Naive thymus-derived CD4-positive, alpha-beta T cell (primary cell): ENCODE measurements at regions not wholly inside any gene's neighbourhood (a gene's known extent, or its start where the extent isn't known, plus 50 kb on each side); places are given as distances from the start of the nearest gene placed in this dataset.
"Not testable (repeated sequence)": the region's sequence is repeated elsewhere in the genome, so short reads cannot be mapped to it uniquely, and the experiment has no call there.

Experiments used
- ATAC-seq: fragments of 150-1000 bp; cut with Tn5 transposase; 2 replicates; pipeline ENCODE4 v1.10.0; 2021; ENCODE audit warnings: mild to moderate bottlenecking, moderate library complexity
- CTCF ChIA-PET: fragments of 350-600 bp; sonication (Branson Sonifier 250); formaldehyde crosslinking; loops from one replicate; lab custom pipeline; 2021; ENCODE audit warnings: antibody characterized with exemption; lab: Charles Lee
- POLR2A ChIA-PET: fragments of 350-600 bp; sonication (Branson Sonifier 250); formaldehyde crosslinking; loops from one replicate; lab custom pipeline; 2021; ENCODE audit warnings: antibody characterized with exemption, inconsistent platforms; lab: Charles Lee
- DNase-seq, 9 donors: peaks; one replicate each; pipeline versions ENCODE4 v3.0.0 to v3.0.0-alpha.2; 2020 to 2022; ENCODE audit warnings: mixed read lengths in 1 of 9
- H3K27ac ChIP-seq: one replicate; pipeline ENCODE4 v1.7.0; 2013; ENCODE audit warnings: mild to moderate bottlenecking, low read depth, low read length, moderate library complexity
- H3K27me3 ChIP-seq, 2 donors: one replicate each; pipeline ENCODE4 v1.7.0; 2013; ENCODE audit warnings: low read length in 2 of 2, mild to moderate bottlenecking in 2 of 2, moderate library complexity in 2 of 2; ENCODE audit not compliant: control insufficient read depth in 2 of 2, insufficient read depth in 2 of 2
- H3K36me3 ChIP-seq, 3 experiments: 1 replicate in 2 of 3; 2 replicates in 1 of 3; pipeline ENCODE4 v1.7.0; 2013; ENCODE audit warnings: low read length in 3 of 3, mild to moderate bottlenecking in 3 of 3, moderate library complexity in 1 of 3; ENCODE audit not compliant: insufficient read depth in 3 of 3, control insufficient read depth in 2 of 3
- H3K4me1 ChIP-seq, 2 donors: one replicate each; pipeline ENCODE4 v1.7.0; 2013; ENCODE audit warnings: low read length in 2 of 2, mild to moderate bottlenecking in 2 of 2, moderate library complexity in 1 of 2; ENCODE audit not compliant: control insufficient read depth in 2 of 2, insufficient read depth in 2 of 2
- H3K4me3 ChIP-seq: 2 replicates; pipeline ENCODE4 v1.7.0; 2013; ENCODE audit warnings: mild to moderate bottlenecking, low read length
- H3K9me3 ChIP-seq, 3 experiments: 1 replicate in 2 of 3; 2 replicates in 1 of 3; pipeline ENCODE4 v1.7.0; 2013; ENCODE audit warnings: low read length in 3 of 3; ENCODE audit not compliant: control insufficient read depth in 2 of 3
- H3K27ac Mint-ChIP-seq, 9 donors: one replicate each; pipeline ENCODE4 v1.8.0; 2020 to 2022; ENCODE audit warnings: mixed read lengths in 9 of 9, mild to moderate bottlenecking in 8 of 9, moderate library complexity in 5 of 9, inconsistent platforms in 2 of 9
- H3K27me3 Mint-ChIP-seq, 5 donors: one replicate each; pipeline ENCODE4 v1.8.0; 2021 to 2022; ENCODE audit warnings: mixed read lengths in 5 of 5, mild to moderate bottlenecking in 1 of 5
- H3K36me3 Mint-ChIP-seq, 5 donors: one replicate each; pipeline ENCODE4 v1.8.0; 2020 to 2022; ENCODE audit warnings: mixed read lengths in 5 of 5, mild to moderate bottlenecking in 3 of 5, inconsistent platforms in 1 of 5
- H3K4me1 Mint-ChIP-seq, 7 donors: one replicate each; pipeline ENCODE4 v1.8.0; 2020 to 2022; ENCODE audit warnings: mixed read lengths in 7 of 7, mild to moderate bottlenecking in 3 of 7, inconsistent platforms in 1 of 7
- H3K4me3 Mint-ChIP-seq, 10 donors: one replicate each; pipeline ENCODE4 v1.8.0; 2020 to 2022; ENCODE audit warnings: mild to moderate bottlenecking in 10 of 10, mixed read lengths in 10 of 10, moderate library complexity in 6 of 10, inconsistent platforms in 2 of 10
- H3K9me3 Mint-ChIP-seq, 11 donors: one replicate each; pipeline ENCODE4 v1.8.0; 2020 to 2022; ENCODE audit warnings: mixed read lengths in 11 of 11, mild to moderate bottlenecking in 4 of 11, inconsistent platforms in 1 of 11, moderate library complexity in 1 of 11
- intact Hi-C, 2 donors: fragments of 100-400 bp; cut with micrococcal nuclease; formaldehyde crosslinking; loops; one replicate each; pipeline ENCODE4 v1.15.1; 2023

DNA sequence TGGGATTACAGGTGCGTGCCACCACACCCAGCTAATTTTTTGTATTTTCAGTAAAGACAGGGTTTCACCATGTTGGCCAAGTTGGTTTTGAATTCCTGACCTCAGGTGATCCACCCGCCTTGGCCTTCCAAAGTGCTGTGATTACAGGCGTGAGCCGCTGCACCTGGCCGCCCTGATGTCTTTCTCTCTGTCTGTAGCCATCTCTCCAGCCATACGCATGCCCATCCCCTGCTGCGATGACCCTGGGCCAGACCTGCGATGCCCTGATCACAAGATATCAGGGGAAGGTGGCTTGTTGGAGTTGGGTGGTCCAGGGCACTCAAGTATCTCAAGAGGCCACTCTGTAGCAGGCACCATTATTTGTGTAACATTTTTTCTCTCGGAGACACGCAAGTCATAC lies 54.4 kb upstream of the RBFOX2 start:
- Mint-ChIP-seq H3K27me3 (no peaks in the 10 kb centered on the region), H3K27ac (peak overlapping the region in 1 of 9 donors; percentile 38), H3K36me3 (peaks cover 0 to 3% (median 0%) of the 10 kb centered on the region in 5 donors), H3K4me1 (peaks cover 0 to 13% (median 0%) of the 10 kb centered on the region in 7 donors), H3K9me3 (no peaks in the 10 kb centered on the region), H3K4me3 (no peak overlapping the region)
- Histone ChIP-seq H3K4me1 (no peaks in the 10 kb centered on the region), H3K9me3 (no peaks in the 10 kb centered on the region), H3K4me3 (no peak overlapping the region), H3K27ac (no peak overlapping the region), H3K36me3 (no peaks in the 10 kb centered on the region), H3K27me3 (no peaks in the 10 kb centered on the region)
- ATAC-seq = no peak
- intact Hi-C loops = no loop called here
- CTCF ChIA-PET = no interaction called here
- no peak for DNase-seq
- POLR2A ChIA-PET = no interaction called here

DNA sequence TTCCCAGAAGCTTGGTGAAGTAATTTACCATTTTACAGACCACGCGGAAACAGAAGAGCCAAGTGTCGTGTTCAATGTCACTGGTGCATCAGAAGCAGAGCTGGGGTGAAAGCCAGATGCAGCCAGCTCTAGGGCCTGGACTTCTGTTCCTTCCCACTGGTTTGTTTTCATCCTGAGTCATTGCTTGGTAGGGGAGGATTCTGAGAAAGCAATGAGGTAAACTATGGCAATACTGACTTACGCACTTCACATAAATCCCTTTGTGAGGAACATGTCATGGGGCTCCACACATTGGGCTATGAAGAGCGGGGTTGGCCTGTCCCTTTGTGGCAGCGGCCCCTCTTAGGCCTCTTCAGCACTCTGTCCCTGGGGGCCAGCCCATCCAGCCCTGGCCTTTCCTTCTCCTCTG lies 52.4 kb upstream of the RBFOX2 start:
- Mint-ChIP-seq H3K27me3 (no peaks in the 10 kb centered on the region), H3K4me1 (peaks cover 0 to 13% (median 0%) of the 10 kb centered on the region in 7 donors), H3K36me3 (peaks cover 0 to 3% (median 0%) of the 10 kb centered on the region in 5 donors), H3K9me3 (no peaks in the 10 kb centered on the region), H3K27ac (no peak overlapping the region), H3K4me3 (no peak overlapping the region)
- intact Hi-C loops = no loop called here
- POLR2A ChIA-PET = no interaction called here
- Histone ChIP-seq H3K27me3 (no peaks in the 10 kb centered on the region), H3K4me3 (no peak overlapping the region), H3K27ac (no peak overlapping the region), H3K4me1 (no peaks in the 10 kb centered on the region), H3K36me3 (no peaks in the 10 kb centered on the region), H3K9me3 (no peaks in the 10 kb centered on the region)
- ATAC-seq (no peak), DNase-seq (no peak)
- CTCF ChIA-PET = no interaction called here

DNA sequence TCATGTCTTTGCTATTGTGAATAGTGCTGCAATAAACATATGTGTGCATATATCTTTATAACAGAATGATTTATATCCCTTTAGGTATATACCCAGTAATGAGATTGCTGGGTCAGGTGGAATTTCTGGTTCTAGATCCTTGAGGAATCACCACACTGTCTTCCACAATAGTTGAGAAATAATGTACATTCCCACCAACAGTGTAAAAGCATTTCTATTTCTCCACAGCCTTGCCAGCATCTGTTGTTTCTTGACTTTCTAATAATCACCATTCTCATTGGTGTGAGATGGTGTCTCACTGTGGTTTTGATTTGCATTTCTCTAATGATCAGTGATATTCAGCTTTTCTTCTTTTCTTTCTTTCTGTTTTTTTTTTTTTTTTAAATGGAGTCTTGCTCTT lies 51.7 kb upstream of the RBFOX2 start:
- POLR2A ChIA-PET, H3K27me3 Mint-ChIP-seq, CTCF ChIA-PET, H3K4me3 ChIP-seq, H3K9me3 ChIP-seq, intact Hi-C loops, H3K27me3 ChIP-seq, H3K36me3 Mint-ChIP-seq, H3K36me3 ChIP-seq, H3K4me1 ChIP-seq, H3K27ac ChIP-seq, ATAC-seq, H3K27ac Mint-ChIP-seq, DNase-seq, H3K9me3 Mint-ChIP-seq, H3K4me3 Mint-ChIP-seq: not testable (repeated sequence)
- H3K4me1 Mint-ChIP-seq = peaks cover 0 to 13% (median 0%) of the 10 kb centered on the region in 7 donors

DNA sequence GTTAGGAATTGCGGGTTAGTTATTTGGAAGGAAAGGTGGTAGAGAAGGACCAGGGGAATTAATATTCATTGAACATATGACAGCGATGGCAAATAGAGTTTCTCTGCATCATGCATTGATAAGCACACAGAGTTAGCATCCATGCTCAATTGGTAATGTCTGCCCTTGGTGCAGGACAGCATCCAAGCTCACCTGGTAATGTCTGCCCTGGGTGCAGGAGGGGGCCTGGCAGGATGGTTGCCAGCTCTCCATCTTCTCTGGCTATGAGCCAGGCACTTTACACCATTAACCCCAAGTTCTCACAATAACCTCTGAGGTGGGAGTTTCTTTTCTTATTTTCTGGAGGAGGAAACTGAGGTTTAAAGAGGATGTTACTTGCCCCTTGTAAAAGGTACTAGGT lies 50.4 kb upstream of the RBFOX2 start:
- H3K4me1 ChIP-seq = no peaks in the 10 kb centered on the region
- Mint-ChIP-seq H3K27me3 (peaks cover 0 to 3% (median 0%) of the 10 kb centered on the region in 5 donors), H3K36me3 (peaks cover 0 to 3% (median 0%) of the 10 kb centered on the region in 5 donors), H3K4me1 (peaks cover 0 to 12% (median 0%) of the 10 kb centered on the region in 7 donors), H3K4me3 (no peak overlapping the region), H3K9me3 (peaks cover 0 to 1% (median 0%) of the 10 kb centered on the region in 11 donors), H3K27ac (no peak overlapping the region)
- ATAC-seq (no peak), DNase-seq (no peak)
- H3K27me3 ChIP-seq = no peaks in the 10 kb centered on the region
- H3K4me3 ChIP-seq = no peak overlapping the region
- no peak overlapping the region for H3K27ac ChIP-seq
- no peaks in the 10 kb centered on the region for H3K36me3 ChIP-seq
- H3K9me3 ChIP-seq = no peaks in the 10 kb centered on the region
- CTCF ChIA-PET = interaction anchor here (1.3 kb wide), 1 partner anchor 13 kb away, joined by 5 read pairs; no protein-coding TSS in a partner anchor
- POLR2A ChIA-PET = no interaction called here
- intact Hi-C loops = no loop called here
